ENCODE measurements at regions not wholly inside any gene's neighbourhood (a gene's known extent, or its start where the extent isn't known, plus 50 kb on each side); places are given as distances from the start of the nearest gene placed in this dataset.
A peak's percentile ranks its signal among the peaks of the same experiment; 100 is the strongest.
"Not testable (repeated sequence)": the region's sequence is repeated elsewhere in the genome, so short reads cannot be mapped to it uniquely, and the experiment has no call there.

DNA sequence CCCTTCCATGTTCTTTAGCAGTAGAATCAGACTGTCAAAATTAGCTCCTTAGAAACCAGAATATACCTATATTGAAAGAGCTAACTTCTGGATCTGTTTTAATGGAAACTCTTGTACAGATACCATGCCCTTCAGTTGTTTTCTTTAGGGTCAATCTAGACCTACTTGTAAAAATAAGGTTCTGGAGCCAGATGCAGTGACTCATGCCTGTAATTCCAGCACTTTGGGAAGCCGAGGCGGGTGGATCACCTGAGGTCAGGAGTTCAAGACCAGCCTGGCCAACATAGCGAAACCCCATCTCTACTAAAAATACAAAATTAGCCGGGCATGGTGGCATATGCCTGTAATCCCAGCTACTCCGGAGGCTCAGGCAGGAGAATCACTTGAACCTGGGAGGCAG is 146.0 kb upstream of the SOD1 start:
- in situ Hi-C loops (cut with HindIII; ENCODE audit: low pct_unique_long_range_greater_than_20kb, low sequenced_read_pairs); DNase-seq (ENCODE audit: low read depth): not testable (repeated sequence)

- in situ Hi-C loops (cut with HindIII; ENCODE audit: low pct_unique_long_range_greater_than_20kb, low sequenced_read_pairs); DNase-seq (ENCODE audit: low read depth): not testable (repeated sequence)
Observed at GRCh38 chr21:31511999-31512398, 147.5 kb upstream of the SOD1 start.

DNA sequence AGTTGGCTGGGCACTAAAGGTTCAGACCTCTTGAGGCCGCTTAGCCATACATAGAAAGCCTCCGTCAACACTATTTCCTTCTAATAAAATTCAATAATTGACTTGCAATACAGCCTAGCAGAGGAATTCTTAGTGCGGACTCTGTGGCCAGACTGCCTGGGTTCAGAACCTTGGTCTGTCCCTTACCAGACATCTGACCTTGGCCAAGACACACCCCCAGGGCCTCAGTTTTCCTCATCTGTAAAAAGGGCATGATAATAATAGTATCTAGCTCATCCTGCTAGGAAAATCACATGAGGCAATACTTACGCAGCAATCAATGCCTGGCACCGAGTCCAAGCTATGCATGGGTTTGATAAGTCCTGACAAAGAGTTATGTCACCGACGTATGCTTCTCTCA is 148.2 kb upstream of the SOD1 start:
- no peak for DNase-seq (ENCODE audit: low read depth)
- in situ Hi-C loops (cut with HindIII; ENCODE audit: low pct_unique_long_range_greater_than_20kb, low sequenced_read_pairs), result no loop called here

- in situ Hi-C loops (cut with HindIII; ENCODE audit: low pct_unique_long_range_greater_than_20kb, low sequenced_read_pairs), result no loop called here
- peak; percentile 59 for DNase-seq (ENCODE audit: low read depth)
Observed at GRCh38 chr21:31509194-31510017, 150.1 kb upstream of the SOD1 start.

- in situ Hi-C loops (cut with HindIII; ENCODE audit: low pct_unique_long_range_greater_than_20kb, low sequenced_read_pairs), result no loop called here
- no peak for DNase-seq (ENCODE audit: low read depth)
Observed at GRCh38 chr21:31505975-31506374, 153.5 kb upstream of the SOD1 start.

DNA sequence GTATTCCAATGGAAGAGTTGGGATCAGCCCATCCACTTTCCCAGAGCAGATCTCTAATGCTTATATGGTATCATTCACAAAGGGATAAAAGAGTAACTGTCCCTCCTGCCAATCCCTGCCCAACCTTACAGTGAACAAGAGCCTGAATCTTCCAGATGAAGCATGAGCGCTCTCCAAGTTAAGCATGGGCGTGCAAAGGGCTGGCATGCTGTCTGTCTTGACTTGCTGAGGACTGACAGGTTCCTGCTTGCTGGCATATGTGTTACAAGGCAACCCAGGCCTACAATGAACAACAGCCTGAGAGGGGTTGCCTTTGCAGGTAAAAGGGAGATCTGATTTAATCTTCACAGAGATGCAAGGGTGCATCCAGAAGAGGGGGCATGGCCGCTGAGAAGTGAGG is 155.6 kb upstream of the SOD1 start:
- DNase-seq (ENCODE audit: low read depth), result no peak
- in situ Hi-C loops (cut with HindIII; ENCODE audit: low pct_unique_long_range_greater_than_20kb, low sequenced_read_pairs), result no loop called here

DNA sequence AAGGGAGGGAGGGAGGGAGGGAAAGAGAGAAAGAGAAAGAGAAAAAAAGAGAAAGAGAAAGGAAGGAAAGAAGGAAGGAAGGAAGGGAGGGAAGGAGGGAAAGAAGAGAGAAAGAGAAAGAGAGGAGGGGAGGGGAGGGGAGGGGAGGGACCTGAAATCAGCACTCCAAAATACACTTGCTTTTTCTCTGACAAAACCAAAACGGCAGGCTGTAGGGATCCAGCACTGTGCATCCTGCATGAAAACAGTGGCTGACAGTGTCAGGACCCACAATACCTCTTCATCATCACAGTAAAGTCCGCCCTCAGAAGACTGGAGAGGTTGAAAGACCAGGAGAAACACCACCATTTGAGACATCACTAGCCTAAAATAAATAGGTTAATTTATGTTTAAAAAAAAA is 156.0 kb upstream of the SOD1 start:
- in situ Hi-C loops (cut with HindIII; ENCODE audit: low pct_unique_long_range_greater_than_20kb, low sequenced_read_pairs), result no loop called here
- no peak for DNase-seq (ENCODE audit: low read depth)

DNA sequence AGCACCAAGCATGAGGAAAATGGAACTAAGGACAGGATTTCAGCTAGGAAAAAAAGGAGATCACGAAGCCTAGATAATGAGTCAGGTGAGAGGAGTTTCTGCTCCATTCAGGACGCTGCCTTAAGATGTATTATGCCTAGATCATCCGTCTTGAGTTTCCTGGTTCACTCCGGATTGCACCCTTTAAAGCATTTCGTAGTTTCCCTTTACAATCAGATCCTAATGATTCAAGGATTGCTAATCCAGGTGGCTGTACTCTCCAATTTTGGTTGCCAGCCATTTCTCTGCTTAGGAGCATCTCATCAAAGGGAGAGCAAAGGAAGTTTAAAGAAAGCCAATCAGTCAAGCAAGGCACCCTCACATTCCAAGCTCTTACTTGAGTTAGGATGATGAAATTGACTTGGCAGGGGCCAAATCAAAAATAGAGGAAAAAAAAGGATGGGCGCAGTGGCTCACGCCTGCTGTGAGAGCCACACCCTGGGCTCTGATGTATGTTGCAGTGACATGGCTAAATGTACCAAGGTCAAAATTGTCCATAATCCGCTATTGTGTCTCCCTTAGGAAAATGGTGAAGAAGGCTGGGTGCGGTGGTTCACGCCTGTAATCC is 156.9 kb upstream of the SOD1 start:
- in situ Hi-C loops (cut with HindIII; ENCODE audit: low pct_unique_long_range_greater_than_20kb, low sequenced_read_pairs), result no loop called here

GRCh38 chr21:31501926-31502325 is 157.6 kb upstream of the SOD1 start:
- in situ Hi-C loops (cut with HindIII; ENCODE audit: low pct_unique_long_range_greater_than_20kb, low sequenced_read_pairs), result no loop called here
- DNase-seq (ENCODE audit: low read depth), result no peak

More for the DNA sequence above, 156.9 kb upstream of the SOD1 start:
- DNase-seq (ENCODE audit: low read depth), result no peak

DNA sequence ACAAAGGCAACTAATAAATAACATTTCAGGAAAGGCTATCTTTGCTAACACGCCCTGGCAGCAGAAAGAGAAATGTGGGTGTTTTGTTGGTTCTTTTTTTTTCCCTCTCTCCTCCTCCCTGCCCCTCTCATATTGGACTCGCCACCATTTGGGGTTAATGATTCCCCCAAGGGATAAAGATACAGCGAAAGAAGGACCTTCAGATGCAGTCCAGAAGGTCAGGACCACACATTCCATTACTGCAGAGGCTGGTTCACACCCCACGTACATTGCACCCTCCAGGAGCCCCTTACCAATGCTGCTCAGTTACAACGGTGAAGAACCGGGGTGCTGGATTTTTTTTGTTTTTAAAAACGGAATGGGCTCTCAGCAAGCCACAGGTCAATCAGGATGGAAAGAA is 156.9 kb upstream of the TIAM1 start:
- in situ Hi-C loops (cut with HindIII; ENCODE audit: low pct_unique_long_range_greater_than_20kb, low sequenced_read_pairs), result no loop called here
- no peak for DNase-seq (ENCODE audit: low read depth)

- DNase-seq (ENCODE audit: low read depth), result no peak
- in situ Hi-C loops (cut with HindIII; ENCODE audit: low pct_unique_long_range_greater_than_20kb, low sequenced_read_pairs), result no loop called here
Observed at GRCh38 chr21:31500071-31500470, 156.0 kb upstream of the TIAM1 start.

DNA sequence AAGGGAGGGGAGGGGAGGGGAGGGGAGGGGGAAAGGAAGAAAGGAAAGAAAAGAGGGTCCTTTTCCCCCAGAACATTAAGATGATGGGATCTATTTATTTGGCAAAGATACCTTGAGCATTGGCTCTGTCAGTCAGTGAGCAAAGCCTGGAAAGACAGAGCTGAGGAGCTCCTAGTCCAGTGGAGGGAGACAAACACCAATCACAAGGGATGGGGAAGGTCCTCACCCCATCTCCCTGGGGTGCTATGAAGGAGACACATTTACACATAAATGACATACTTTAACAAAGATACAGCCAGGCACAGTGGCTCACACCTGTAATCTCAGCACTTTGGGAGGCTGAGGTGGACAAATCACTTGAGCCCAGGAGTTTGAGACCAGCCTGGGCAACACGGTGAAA is 154.9 kb upstream of the TIAM1 start:
- in situ Hi-C loops (cut with HindIII; ENCODE audit: low pct_unique_long_range_greater_than_20kb, low sequenced_read_pairs), result no loop called here
- DNase-seq (ENCODE audit: low read depth), result no peak

DNA sequence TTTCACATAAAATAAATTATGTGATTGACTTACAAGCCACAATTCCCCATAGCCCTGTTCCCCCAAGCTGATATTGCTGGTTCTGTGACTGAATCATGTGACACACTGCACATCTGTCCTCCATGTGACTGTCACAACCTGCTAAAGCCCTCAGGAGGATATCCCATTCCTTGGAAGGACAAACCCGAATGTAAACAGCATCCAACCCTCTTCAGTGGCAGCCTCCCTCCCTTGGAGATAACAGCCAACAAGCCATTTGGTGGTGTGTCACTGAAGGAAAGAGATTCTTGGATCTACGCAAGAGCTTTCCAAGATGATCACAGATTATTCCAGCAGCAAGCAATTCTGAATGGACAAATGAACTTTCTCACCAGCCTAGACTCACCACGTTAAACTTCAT is 153.9 kb upstream of the TIAM1 start:
- no peak for DNase-seq (ENCODE audit: low read depth)
- in situ Hi-C loops (cut with HindIII; ENCODE audit: low pct_unique_long_range_greater_than_20kb, low sequenced_read_pairs), result no loop called here

DNA sequence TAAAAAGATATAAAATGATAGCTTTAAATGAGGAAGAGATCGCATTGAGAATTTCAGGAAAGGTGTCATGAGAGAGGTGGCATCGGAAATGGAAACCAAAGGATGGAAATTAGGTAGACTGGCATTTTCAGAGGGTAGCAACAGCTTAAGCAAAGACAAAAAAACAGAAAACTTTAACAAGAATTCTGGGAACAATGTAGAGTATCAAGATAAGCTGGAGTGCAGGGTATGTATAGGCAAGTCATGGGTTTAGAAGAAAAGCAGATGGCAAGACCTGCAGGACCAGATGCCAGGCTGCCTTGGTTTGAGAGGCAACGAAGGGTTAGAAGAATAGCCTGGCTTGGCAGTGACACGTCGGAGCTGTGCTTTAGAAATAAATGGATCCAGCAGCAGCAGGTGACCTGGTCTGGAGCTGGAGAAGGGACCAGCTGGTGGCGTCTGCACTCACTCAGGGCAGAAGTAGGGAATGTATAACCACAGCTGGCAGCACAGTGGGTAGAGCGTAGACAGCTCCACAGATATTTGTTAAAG is 149.4 kb upstream of the TIAM1 start:
- no peak for DNase-seq (ENCODE audit: low read depth)
- in situ Hi-C loops (cut with HindIII; ENCODE audit: low pct_unique_long_range_greater_than_20kb, low sequenced_read_pairs), result no loop called here

DNA sequence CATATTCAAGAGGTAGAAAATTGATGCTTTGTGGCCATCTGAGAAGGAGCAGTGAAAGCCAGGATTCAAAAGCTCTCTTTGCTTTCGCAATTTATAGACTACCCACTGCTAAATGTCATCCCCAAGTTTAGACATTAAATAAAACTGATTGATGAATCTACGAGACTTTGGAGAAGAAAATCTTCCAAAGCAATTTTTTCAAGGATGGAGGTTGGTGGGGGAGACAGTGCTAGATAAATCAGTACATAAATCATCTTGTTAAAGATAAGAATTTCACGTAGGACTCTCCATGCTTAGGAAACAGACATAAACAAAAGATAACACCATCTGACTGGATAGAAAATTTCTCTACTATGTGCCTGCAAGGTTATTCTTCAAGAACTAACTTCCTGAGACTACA is 147.6 kb upstream of the TIAM1 start:
- in situ Hi-C loops (cut with HindIII; ENCODE audit: low pct_unique_long_range_greater_than_20kb, low sequenced_read_pairs), result no loop called here

GRCh38 chr21:31490443-31490842 is 146.4 kb upstream of the TIAM1 start:
- in situ Hi-C loops (cut with HindIII; ENCODE audit: low pct_unique_long_range_greater_than_20kb, low sequenced_read_pairs), result no loop called here
- DNase-seq (ENCODE audit: low read depth), result no peak

More for the DNA sequence above, 147.6 kb upstream of the TIAM1 start:
- no peak for DNase-seq (ENCODE audit: low read depth)

GRCh38 chr21:31489726-31490125 is 145.7 kb upstream of the TIAM1 start:
- in situ Hi-C loops (cut with HindIII; ENCODE audit: low pct_unique_long_range_greater_than_20kb, low sequenced_read_pairs), result no loop called here
- no peak for DNase-seq (ENCODE audit: low read depth)

- no peak for DNase-seq (ENCODE audit: low read depth)
- in situ Hi-C loops (cut with HindIII; ENCODE audit: low pct_unique_long_range_greater_than_20kb, low sequenced_read_pairs), result no loop called here
Observed at GRCh38 chr21:31489014-31489413, 145.0 kb upstream of the TIAM1 start.

- in situ Hi-C loops (cut with HindIII; ENCODE audit: low pct_unique_long_range_greater_than_20kb, low sequenced_read_pairs), result no loop called here
- DNase-seq (ENCODE audit: low read depth), result no peak
Observed at GRCh38 chr21:31484219-31484618, 140.2 kb upstream of the TIAM1 start.

DNA sequence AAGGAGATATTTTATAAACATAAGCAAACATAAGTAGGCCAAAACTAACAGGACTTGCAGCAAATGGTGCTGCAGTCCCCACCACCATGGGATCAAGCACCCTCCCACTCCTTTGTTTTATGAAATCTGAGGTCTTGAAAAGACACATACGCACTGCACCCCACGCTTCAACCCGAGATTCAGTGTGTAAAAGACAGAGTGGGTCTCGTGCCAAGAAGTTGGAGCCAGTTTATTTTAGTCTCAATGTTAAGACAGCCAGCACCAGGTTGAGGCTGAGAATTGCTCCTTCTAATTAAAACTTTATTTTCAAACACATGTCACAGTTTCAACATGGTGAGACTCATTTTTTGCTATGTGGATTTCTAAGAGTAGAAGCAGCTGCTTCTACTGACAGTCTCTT is 139.1 kb upstream of the TIAM1 start:
- DNase-seq (ENCODE audit: low read depth), result no peak
- in situ Hi-C loops (cut with HindIII; ENCODE audit: low pct_unique_long_range_greater_than_20kb, low sequenced_read_pairs), result no loop called here

Measured in Caki2 (cell line).